GM12878 (cell line): ENCODE measurements at regions not wholly inside any gene's neighbourhood (a gene's known extent, or its start where the extent isn't known, plus 50 kb on each side); places are given as distances from the start of the nearest gene placed in this dataset.

Experiments
- ATAC-seq: fragments of 200-7000 bp; cut with Tn5 transposase; 3 replicates; pipeline ENCODE4 v1.9.1; 2020; ENCODE audit warnings: mild to moderate bottlenecking, moderate library complexity
- BruUV-seq: library from RNA; stranded (reverse); fragments of 400-500 nt; replicated peaks from 2 replicates; lab custom pipeline; 2021; lab: Mats Ljungman, UMichigan
- CTCF ChIA-PET: fragments of 300-600 bp; sonication (Branson Sonifier 250); formaldehyde crosslinking; extraction: SDS; loops from one replicate; lab custom pipeline; 2021; ENCODE audit warnings: inconsistent platforms; lab: Yijun Ruan, JAX
- POLR2A ChIA-PET: fragments of 350-600 bp; formaldehyde crosslinking; extraction: SDS; loops from one replicate; lab custom pipeline; 2021; ENCODE audit warnings: inconsistent platforms; lab: Charles Lee
- RAD21 ChIA-PET: fragments of 300-600 bp; sonication (Branson Sonifier 250); formaldehyde crosslinking; loops from one replicate; lab custom pipeline; 2023; ENCODE audit warnings: antibody characterized with exemption; ENCODE audit not compliant: unreplicated experiment; lab: Charles Lee
- SMC1A ChIA-PET: fragments of 300-600 bp; sonication (Branson Sonifier 250); formaldehyde crosslinking; loops from one replicate; lab custom pipeline; 2023; ENCODE audit not compliant: unreplicated experiment, uncharacterized antibody; lab: Charles Lee
- DNase-seq: peaks from one replicate; pipeline ENCODE4 v3.0.0-alpha.2; 2011; ENCODE audit warnings: low read depth, low spot score
- FAIRE-seq: peaks from 3 replicates; lab custom pipeline; 2011; peaks lifted over from hg19 to GRCh38; lab: Jason Lieb, UNC
- H2AFZ ChIP-seq: 2 replicates; pipeline ENCODE4 v1.6.0; 2011; ENCODE audit warnings: low read depth, low read length, control low read depth; ENCODE audit not compliant: control insufficient read depth
- H3K27ac ChIP-seq: 2 replicates; pipeline ENCODE4 v1.5.1; 2011; ENCODE audit warnings: control low read depth; ENCODE audit not compliant: control insufficient read depth, insufficient read depth
- H3K27me3 ChIP-seq, 2 experiments: replicated peaks in 1 of 2; 2 replicates each; pipeline versions ENCODE4 v1.6.0 to v1.6.1; 2011; ENCODE audit warnings: low read length in 1 of 2; ENCODE audit not compliant: control insufficient read depth in 2 of 2, insufficient read depth in 2 of 2
- H3K36me3 ChIP-seq, 2 experiments: 2 replicates each; pipeline ENCODE4 v1.5.1; 2011; ENCODE audit warnings: low read length in 1 of 2; ENCODE audit not compliant: control insufficient read depth in 2 of 2, insufficient read depth in 2 of 2
- H3K4me1 ChIP-seq: 2 replicates; pipeline ENCODE4 v1.6.1; 2011; ENCODE audit warnings: mild to moderate bottlenecking, low read length, moderate library complexity, mixed read lengths; ENCODE audit not compliant: control insufficient read depth, insufficient read depth
- H3K4me2 ChIP-seq: 2 replicates; pipeline ENCODE4 v1.6.0; 2011; ENCODE audit warnings: control low read depth; ENCODE audit not compliant: control insufficient read depth, insufficient read depth
- H3K4me3 ChIP-seq: fragments of 200-600 bp; sonication (generic); 2 replicates; pipeline ENCODE4 v1.5.1; 2016
- H3K79me2 ChIP-seq: 2 replicates; pipeline ENCODE4 v1.6.0; 2011; ENCODE audit warnings: low read length; ENCODE audit not compliant: control insufficient read depth, insufficient read depth
- H3K9ac ChIP-seq: 2 replicates; pipeline ENCODE4 v1.8.0; 2011; ENCODE audit warnings: low read length, control low read depth, mixed read lengths; ENCODE audit not compliant: control insufficient read depth, insufficient read depth
- H3K9me3 ChIP-seq: replicated peaks from 3 replicates; pipeline ENCODE4 v1.5.1; 2011; ENCODE audit warnings: mild to moderate bottlenecking, low read length; ENCODE audit not compliant: control insufficient read depth, insufficient read depth
- H4K20me1 ChIP-seq: 2 replicates; pipeline ENCODE4 v1.6.0; 2011; ENCODE audit not compliant: control insufficient read depth, insufficient read depth
- CHD1 ChIP-seq: IDR thresholded peaks from 2 replicates; pipeline ENCODE4 v1.6.1; 2012; ENCODE audit warnings: low read depth, low read length, improper control_type of control experiment
- GATAD2B ChIP-seq: fragments of 450-650 bp; conservative IDR thresholded peaks from 2 replicates; pipeline ENCODE4 v1.6.1; 2017; ENCODE audit warnings: low read depth, mild to moderate bottlenecking, moderate library complexity
- HCFC1 ChIP-seq: fragments of 150-350 bp; IDR thresholded peaks from 2 replicates; pipeline ENCODE4 v1.6.1; 2014; ENCODE audit warnings: low read length
- IKZF1 ChIP-seq: fragments of 450-650 bp; conservative IDR thresholded peaks from 2 replicates; pipeline ENCODE4 v1.6.1; 2017; ENCODE audit warnings: antibody characterized with exemption, mild to moderate bottlenecking
- JUND ChIP-seq: IDR thresholded peaks from 2 replicates; pipeline ENCODE4 v1.6.1; 2012; ENCODE audit warnings: low read depth, mild to moderate bottlenecking, low read length, improper control_type of control experiment, moderate library complexity
- NFIC ChIP-seq: IDR thresholded peaks from 2 replicates; pipeline ENCODE4 v1.6.1; 2012; ENCODE audit warnings: low read depth, mild to moderate bottlenecking, inconsistent platforms, low read length, moderate library complexity
- PKNOX1 ChIP-seq: fragments of 450-650 bp; IDR thresholded peaks from 2 replicates; pipeline ENCODE4 v1.6.1; 2016; ENCODE audit warnings: mild to moderate bottlenecking
- PRDM15 ChIP-seq: fragments of 450-650 bp; formaldehyde crosslinking; IDR thresholded peaks from 2 replicates; pipeline ENCODE4 v1.4.0; 2020; ENCODE audit warnings: mild to moderate bottlenecking, moderate library complexity
- YY1 ChIP-seq: IDR thresholded peaks from 2 replicates; pipeline ENCODE4 v1.6.1; 2011; ENCODE audit warnings: low read depth, mild to moderate bottlenecking, low read length
- ZNF687 ChIP-seq: fragments of 450-650 bp; IDR thresholded peaks from 2 replicates; pipeline ENCODE4 v1.6.1; 2017; ENCODE audit warnings: mild to moderate bottlenecking, moderate library complexity
- WGBS: methylation state at CpG from one replicate; pipeline ENCODE4 v1.1.6; 2016; ENCODE audit warnings: low lambda C conversion rate; ENCODE audit not compliant: insufficient replicate concordance, insufficient coverage; ENCODE audit errors: missing lambda C conversion rate; 5-methylcytosine and 5-hydroxymethylcytosine counted together
- in situ Hi-C: fragments of 300-500 bp; cut with MboI; formaldehyde crosslinking; loops from 9 replicates; pipeline ENCODE4 v1.14.3; 2018; ENCODE audit warnings: mixed read lengths
- intact Hi-C: fragments of 100-400 bp; cut with micrococcal nuclease; formaldehyde crosslinking; loops from one replicate; pipeline ENCODE4 v1.14.2; 2022; ENCODE audit not compliant: unreplicated experiment
- TF ChIP-seq, protein P1 (sequence below): fragments of 450-650 bp; IDR thresholded peaks from 2 replicates; pipeline ENCODE4 v1.6.1; 2016; ENCODE audit warnings: mild to moderate bottlenecking, moderate library complexity, borderline replicate concordance

GRCh38 chr12:84357314-84357713, 555.3 kb downstream of the SLC6A15 start:
- BruUV-seq: no TSS peak
- TF ChIP-seq GATAD2B (no peak), CHD1 (no peak), HCFC1 (no peak), JUND (no peak), NFIC (no peak), YY1 (no peak), PKNOX1 (no peak), ZNF687 (no peak), IKZF1 (no peak), PRDM15 (CRISPR knock-in tag) (no peak)
- TF ChIP-seq, protein P1, sequence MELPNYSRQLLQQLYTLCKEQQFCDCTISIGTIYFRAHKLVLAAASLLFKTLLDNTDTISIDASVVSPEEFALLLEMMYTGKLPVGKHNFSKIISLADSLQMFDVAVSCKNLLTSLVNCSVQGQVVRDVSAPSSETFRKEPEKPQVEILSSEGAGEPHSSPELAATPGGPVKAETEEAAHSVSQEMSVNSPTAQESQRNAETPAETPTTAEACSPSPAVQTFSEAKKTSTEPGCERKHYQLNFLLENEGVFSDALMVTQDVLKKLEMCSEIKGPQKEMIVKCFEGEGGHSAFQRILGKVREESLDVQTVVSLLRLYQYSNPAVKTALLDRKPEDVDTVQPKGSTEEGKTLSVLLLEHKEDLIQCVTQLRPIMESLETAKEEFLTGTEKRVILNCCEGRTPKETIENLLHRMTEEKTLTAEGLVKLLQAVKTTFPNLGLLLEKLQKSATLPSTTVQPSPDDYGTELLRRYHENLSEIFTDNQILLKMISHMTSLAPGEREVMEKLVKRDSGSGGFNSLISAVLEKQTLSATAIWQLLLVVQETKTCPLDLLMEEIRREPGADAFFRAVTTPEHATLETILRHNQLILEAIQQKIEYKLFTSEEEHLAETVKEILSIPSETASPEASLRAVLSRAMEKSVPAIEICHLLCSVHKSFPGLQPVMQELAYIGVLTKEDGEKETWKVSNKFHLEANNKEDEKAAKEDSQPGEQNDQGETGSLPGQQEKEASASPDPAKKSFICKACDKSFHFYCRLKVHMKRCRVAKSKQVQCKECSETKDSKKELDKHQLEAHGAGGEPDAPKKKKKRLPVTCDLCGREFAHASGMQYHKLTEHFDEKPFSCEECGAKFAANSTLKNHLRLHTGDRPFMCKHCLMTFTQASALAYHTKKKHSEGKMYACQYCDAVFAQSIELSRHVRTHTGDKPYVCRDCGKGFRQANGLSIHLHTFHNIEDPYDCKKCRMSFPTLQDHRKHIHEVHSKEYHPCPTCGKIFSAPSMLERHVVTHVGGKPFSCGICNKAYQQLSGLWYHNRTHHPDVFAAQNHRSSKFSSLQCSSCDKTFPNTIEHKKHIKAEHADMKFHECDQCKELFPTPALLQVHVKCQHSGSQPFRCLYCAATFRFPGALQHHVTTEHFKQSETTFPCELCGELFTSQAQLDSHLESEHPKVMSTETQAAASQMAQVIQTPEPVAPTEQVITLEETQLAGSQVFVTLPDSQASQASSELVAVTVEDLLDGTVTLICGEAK: no peak

More at GRCh38 chr12:84357314-84357713, 555.3 kb downstream of the SLC6A15 start:
- Histone ChIP-seq H3K27me3 (no peaks in the 10 kb centered on the region), H3K4me2 (no peak overlapping the region), H3K4me1 (no peaks in the 10 kb centered on the region), H3K27ac (no peak overlapping the region), H3K79me2 (no peaks in the 10 kb centered on the region), H3K36me3 (no peaks in the 10 kb centered on the region), H2AFZ (no peak overlapping the region), H4K20me1 (no peaks in the 10 kb centered on the region), H3K9ac (no peak overlapping the region), H3K4me3 (no peak overlapping the region), H3K9me3 (no peaks in the 10 kb centered on the region)
- RAD21 ChIA-PET: no interaction called here
- FAIRE-seq: no peak
- intact Hi-C loops: no loop called here
- in situ Hi-C loops: no loop called here
- CTCF ChIA-PET: no interaction called here
- no peak for DNase-seq
- POLR2A ChIA-PET: no interaction called here
- SMC1A ChIA-PET: no interaction called here
- no peak for ATAC-seq
- WGBS: 71% methylated on average over 3 of the region's 3 CpGs
